IMR-90 (cell line): ENCODE measurements at regions not wholly inside any gene's neighbourhood (a gene's known extent, or its start where the extent isn't known, plus 50 kb on each side); places are given as distances from the start of the nearest gene placed in this dataset.

Experiments
- ATAC-seq: fragments of 200-7000 bp; cut with Tn5 transposase; 2 replicates; pipeline ENCODE4 v1.9.1; 2020; ENCODE audit warnings: low read depth, mild to moderate bottlenecking, moderate library complexity
- BruUV-seq: library from RNA; stranded (reverse); fragments of 400-500 nt; replicated peaks from 2 replicates; lab custom pipeline; 2021; lab: Mats Ljungman, UMichigan
- CTCF ChIA-PET: fragments of 300-600 bp; formaldehyde crosslinking; extraction: SDS; loops from one replicate; lab custom pipeline; 2021; ENCODE audit warnings: antibody characterized with exemption; lab: Yijun Ruan, JAX
- POLR2A ChIA-PET: fragments of 300-600 bp; sonication (Branson Sonifier 250); formaldehyde crosslinking; loops from one replicate; lab custom pipeline; 2022; ENCODE audit warnings: antibody characterized with exemption; ENCODE audit not compliant: unreplicated experiment; lab: Charles Lee
- DNase-seq: peaks from one replicate; pipeline ENCODE4 v3.0.0; 2013
- H2AFZ ChIP-seq: replicated peaks from 2 replicates; pipeline ENCODE3; 2013; ENCODE audit warnings: low read length, mild to moderate bottlenecking; ENCODE audit not compliant: poor library complexity
- H2AK5ac ChIP-seq: 2 replicates; pipeline ENCODE4 v1.6.1; 2013; ENCODE audit warnings: low read depth, low read length, inconsistent platforms
- H2AK9ac ChIP-seq: replicated peaks from 2 replicates; pipeline ENCODE3; 2013; ENCODE audit warnings: mild to moderate bottlenecking, low read depth, low read length, moderate library complexity; ENCODE audit not compliant: poor library complexity
- H2BK120ac ChIP-seq: 2 replicates; pipeline ENCODE4 v1.6.1; 2013; ENCODE audit warnings: low read depth, low read length, inconsistent platforms
- H2BK15ac ChIP-seq: 3 replicates; pipeline ENCODE4 v1.6.1; 2013; ENCODE audit warnings: low read depth, low read length, inconsistent platforms
- H2BK20ac ChIP-seq: 2 replicates; pipeline ENCODE4 v1.6.1; 2013; ENCODE audit warnings: low read depth, mild to moderate bottlenecking, inconsistent platforms, low read length, moderate library complexity
- H2BK5ac ChIP-seq: 2 replicates; pipeline ENCODE4 v1.6.1; 2013; ENCODE audit warnings: mild to moderate bottlenecking, low read depth, low read length, inconsistent platforms; ENCODE audit not compliant: poor library complexity, severe bottlenecking
- H3K14ac ChIP-seq: replicated peaks from 2 replicates; pipeline ENCODE4 v1.6.1; 2013; ENCODE audit warnings: low read depth, low read length, inconsistent platforms
- H3K18ac ChIP-seq: 2 replicates; pipeline ENCODE4 v1.6.1; 2013; ENCODE audit warnings: low read depth, low read length, control low read depth
- H3K23ac ChIP-seq: 2 replicates; pipeline ENCODE4 v1.6.1; 2013; ENCODE audit warnings: low read depth, low read length, inconsistent platforms
- H3K27ac ChIP-seq: 2 replicates; pipeline ENCODE4 v1.5.1; 2013; ENCODE audit warnings: mild to moderate bottlenecking, control low read depth, low read length; ENCODE audit not compliant: insufficient read depth
- H3K27me3 ChIP-seq: 2 replicates; pipeline ENCODE4 v1.6.1; 2013; ENCODE audit warnings: low read length; ENCODE audit not compliant: control insufficient read depth, insufficient read depth
- H3K36me3 ChIP-seq: 2 replicates; pipeline ENCODE4 v1.6.1; 2013; ENCODE audit warnings: low read length, mixed read lengths; ENCODE audit not compliant: control insufficient read depth, insufficient read depth
- H3K4ac ChIP-seq: 2 replicates; pipeline ENCODE4 v1.6.1; 2013; ENCODE audit warnings: low read depth, low read length, inconsistent platforms
- H3K4me1 ChIP-seq: 2 replicates; pipeline ENCODE4 v1.6.1; 2013; ENCODE audit warnings: low read length, mixed read lengths; ENCODE audit not compliant: control insufficient read depth, insufficient read depth
- H3K4me2 ChIP-seq: 2 replicates; pipeline ENCODE4 v1.6.1; 2013; ENCODE audit warnings: low read depth, mild to moderate bottlenecking, control low read depth, low read length, moderate library complexity
- H3K4me3 ChIP-seq: 2 replicates; pipeline ENCODE4 v1.5.1; 2013; ENCODE audit warnings: low read depth, mild to moderate bottlenecking, control low read depth, low read length, moderate library complexity; ENCODE audit not compliant: insufficient read depth
- H3K56ac ChIP-seq: 2 replicates; pipeline ENCODE4 v1.6.1; 2013; ENCODE audit warnings: low read length, inconsistent platforms; ENCODE audit not compliant: insufficient read depth; ENCODE audit errors: extremely low read depth
- H3K79me1 ChIP-seq, 2 experiments: 2 replicates each; pipeline ENCODE4 v1.6.1; 2013; ENCODE audit warnings: low read length in 2 of 2, inconsistent platforms in 1 of 2, low read depth in 1 of 2
- H3K9ac ChIP-seq: 2 replicates; pipeline ENCODE4 v1.6.1; 2013; ENCODE audit warnings: low read depth, low read length, control low read depth
- H3K9me1 ChIP-seq: 2 replicates; pipeline ENCODE4 v1.6.1; 2013; ENCODE audit warnings: low read length, inconsistent platforms; ENCODE audit not compliant: insufficient read depth
- H3K9me3 ChIP-seq: 2 replicates; pipeline ENCODE4 v1.6.1; 2013; ENCODE audit warnings: low read length; ENCODE audit not compliant: control insufficient read depth, insufficient read depth
- H4K20me1 ChIP-seq: 2 replicates; pipeline ENCODE4 v1.6.1; 2013; ENCODE audit warnings: low read length, inconsistent platforms; ENCODE audit not compliant: insufficient read depth
- H4K5ac ChIP-seq: 2 replicates; pipeline ENCODE4 v1.6.1; 2013; ENCODE audit warnings: mild to moderate bottlenecking, low read depth, low read length, control low read depth
- H4K8ac ChIP-seq, 2 experiments: 2 replicates each; pipeline ENCODE4 v1.6.1; 2013; ENCODE audit warnings: low read depth in 2 of 2, low read length in 2 of 2, control low read depth in 1 of 2, inconsistent platforms in 1 of 2
- H4K91ac ChIP-seq: 2 replicates; pipeline ENCODE4 v1.6.1; 2013; ENCODE audit warnings: low read depth, low read length, inconsistent platforms; ENCODE audit not compliant: insufficient read depth
- BHLHE40 ChIP-seq: fragments of 150-350 bp; IDR thresholded peaks from 2 replicates; pipeline ENCODE4 v1.6.1; 2016; ENCODE audit warnings: mild to moderate bottlenecking, low read depth, low read length
- CEBPB ChIP-seq: IDR thresholded peaks from 2 replicates; pipeline ENCODE4 v1.6.1; 2012; ENCODE audit warnings: low read depth, low read length, improper control_type of control experiment
- CHD1 ChIP-seq: IDR thresholded peaks from 2 replicates; pipeline ENCODE4 v1.6.1; 2012; ENCODE audit warnings: low read depth, low read length, improper control_type of control experiment
- FOS ChIP-seq: fragments of 150-350 bp; IDR thresholded peaks from 2 replicates; pipeline ENCODE4 v1.6.1; 2016; ENCODE audit warnings: low read depth, low read length
- MAFK ChIP-seq: IDR thresholded peaks from 2 replicates; pipeline ENCODE4 v1.6.1; 2012; ENCODE audit warnings: low read depth, low read length, improper control_type of control experiment
- MAZ ChIP-seq: IDR thresholded peaks from 2 replicates; pipeline ENCODE4 v1.6.1; 2012; ENCODE audit warnings: low read depth, mild to moderate bottlenecking, low read length, improper control_type of control experiment, moderate library complexity, borderline replicate concordance
- MXI1 ChIP-seq: IDR thresholded peaks from 2 replicates; pipeline ENCODE4 v1.6.1; 2012; ENCODE audit warnings: low read depth, mild to moderate bottlenecking, low read length, moderate library complexity, borderline replicate concordance
- NFE2L2 ChIP-seq: fragments of 150-350 bp; IDR thresholded peaks from 2 replicates; pipeline ENCODE4 v1.6.1; 2016; ENCODE audit warnings: low read depth, mild to moderate bottlenecking, low read length
- POLR2A ChIP-seq: IDR thresholded peaks from 2 replicates; pipeline ENCODE4 v1.6.1; 2012; ENCODE audit warnings: mild to moderate bottlenecking, low read depth, low read length
- RAD21 ChIP-seq: IDR thresholded peaks from 2 replicates; pipeline ENCODE4 v1.6.1; 2012; ENCODE audit warnings: low read length, improper control_type of control experiment
- RCOR1 ChIP-seq: IDR thresholded peaks from 2 replicates; pipeline ENCODE4 v1.6.1; 2012; ENCODE audit warnings: mild to moderate bottlenecking, low read length, improper control_type of control experiment; ENCODE audit not compliant: insufficient replicate concordance
- RFX5 ChIP-seq: IDR thresholded peaks from 2 replicates; pipeline ENCODE4 v1.8.0; 2012; ENCODE audit warnings: low read depth, mild to moderate bottlenecking, low read length, moderate library complexity
- SMC3 ChIP-seq: fragments of 150-350 bp; IDR thresholded peaks from 2 replicates; pipeline ENCODE4 v1.6.1; 2016; ENCODE audit warnings: low read depth, mild to moderate bottlenecking, antibody characterized with exemption, low read length, moderate library complexity
- WGBS, 2 experiments: methylation state at CpG; one replicate each; pipeline versions ENCODE4 v1.1.5 to v1.1.7; 2013; ENCODE audit warnings: missing lambda C conversion rate in 2 of 2; ENCODE audit not compliant: insufficient read length in 1 of 2; ENCODE audit errors: extremely low coverage in 2 of 2; 5-methylcytosine and 5-hydroxymethylcytosine counted together
- dilution Hi-C: fragments of 300-500 bp; cut with HindIII; formaldehyde crosslinking; loops from one replicate; pipeline ENCODE4 v1.14.3; 2018; ENCODE audit warnings: low sequenced_read_pairs; ENCODE audit not compliant: unreplicated experiment
- in situ Hi-C: fragments of 300-500 bp; cut with MboI; formaldehyde crosslinking; loops from 3 replicates; pipeline ENCODE4 v1.14.3; 2019; ENCODE audit warnings: low sequenced_read_pairs, inconsistent platforms, mixed read lengths
- intact Hi-C: fragments of 100-400 bp; cut with micrococcal nuclease; formaldehyde crosslinking; loops from 2 replicates; pipeline ENCODE4 v1.10.0; 2022
- TF ChIP-seq, protein P1 (sequence below): fragments of 150-350 bp; IDR thresholded peaks from 2 replicates; pipeline ENCODE4 v1.6.1; 2017; ENCODE audit warnings: mild to moderate bottlenecking, antibody characterized with exemption, low read length, low read depth
- TF ChIP-seq, protein P2 (sequence below): conservative IDR thresholded peaks from 2 replicates; pipeline ENCODE4 v1.5.1; 2012; ENCODE audit warnings: mild to moderate bottlenecking, low read depth, low read length, improper control_type of control experiment
- TF ChIP-seq, protein P3 (sequence below): fragments of 150-350 bp; IDR thresholded peaks from 2 replicates; pipeline ENCODE4 v1.6.1; 2016; ENCODE audit warnings: low read depth, mild to moderate bottlenecking, low read length, moderate library complexity, borderline replicate concordance

DNA sequence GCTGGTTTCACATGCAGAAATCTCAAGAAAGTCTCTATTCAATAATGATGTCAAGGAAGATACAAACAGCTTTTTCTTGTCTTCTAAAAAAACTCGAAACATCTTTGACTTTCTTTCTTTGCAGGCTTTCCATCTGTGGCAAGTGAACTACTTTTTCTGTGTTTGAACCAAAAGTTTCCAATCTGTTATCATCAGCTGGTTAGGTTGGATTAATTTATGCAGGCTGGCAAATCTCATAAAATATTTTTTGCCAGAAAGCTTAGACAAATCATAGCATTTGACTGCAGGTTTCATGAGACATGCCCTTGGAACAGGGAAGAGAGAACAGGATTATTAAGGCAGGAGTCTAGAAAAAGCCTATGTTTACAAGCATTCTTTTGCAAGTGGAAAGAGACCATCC lies 86.1 kb upstream of the ARHGAP42 start:
- Histone ChIP-seq H4K8ac (no peak overlapping the region), H3K27ac (no peak overlapping the region), H2BK20ac (no peak overlapping the region), H4K20me1 (no peaks in the 10 kb centered on the region), H3K9me1 (no peaks in the 10 kb centered on the region), H4K91ac (no peak overlapping the region), H3K23ac (no peak overlapping the region), H3K27me3 (no peaks in the 10 kb centered on the region; the same call in 1 of the 2 replicates), H3K4ac (no peak overlapping the region), H3K36me3 (no peaks in the 10 kb centered on the region), H2BK15ac (no peak overlapping the region), H2BK120ac (no peak overlapping the region), H3K4me3 (no peak overlapping the region), H3K14ac (no peak overlapping the region), H2AK9ac (no peak overlapping the region), H3K4me1 (peaks cover 1% of the 10 kb centered on the region; the same call in 1 of the 2 replicates), H3K9ac (no peak overlapping the region), H2AK5ac (no peak overlapping the region), H3K56ac (no peak overlapping the region), H4K5ac (no peak overlapping the region), H3K18ac (no peak overlapping the region), H2BK5ac (no peak overlapping the region), H2AFZ (no peak overlapping the region), H3K79me1 (no peaks in the 10 kb centered on the region), H3K9me3 (no peaks in the 10 kb centered on the region), H3K4me2 (no peak overlapping the region)
- ATAC-seq (no peak), DNase-seq (no peak)
- in situ Hi-C loops: no loop called here
- WGBS, 2 experiments: no CpG with 5 or more reads among the region's 1 CpG
- TF ChIP-seq RFX5 (no peak), MAZ (no peak), SMC3 (no peak), RAD21 (no peak), POLR2A (no peak), BHLHE40 (no peak), NFE2L2 (no peak), FOS (no peak), CHD1 (no peak), RCOR1 (no peak), MXI1 (no peak), MAFK (no peak), CEBPB (no peak)
- TF ChIP-seq, protein P1, sequence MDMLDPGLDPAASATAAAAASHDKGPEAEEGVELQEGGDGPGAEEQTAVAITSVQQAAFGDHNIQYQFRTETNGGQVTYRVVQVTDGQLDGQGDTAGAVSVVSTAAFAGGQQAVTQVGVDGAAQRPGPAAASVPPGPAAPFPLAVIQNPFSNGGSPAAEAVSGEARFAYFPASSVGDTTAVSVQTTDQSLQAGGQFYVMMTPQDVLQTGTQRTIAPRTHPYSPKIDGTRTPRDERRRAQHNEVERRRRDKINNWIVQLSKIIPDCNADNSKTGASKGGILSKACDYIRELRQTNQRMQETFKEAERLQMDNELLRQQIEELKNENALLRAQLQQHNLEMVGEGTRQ: no peak
- TF ChIP-seq, protein P2, sequence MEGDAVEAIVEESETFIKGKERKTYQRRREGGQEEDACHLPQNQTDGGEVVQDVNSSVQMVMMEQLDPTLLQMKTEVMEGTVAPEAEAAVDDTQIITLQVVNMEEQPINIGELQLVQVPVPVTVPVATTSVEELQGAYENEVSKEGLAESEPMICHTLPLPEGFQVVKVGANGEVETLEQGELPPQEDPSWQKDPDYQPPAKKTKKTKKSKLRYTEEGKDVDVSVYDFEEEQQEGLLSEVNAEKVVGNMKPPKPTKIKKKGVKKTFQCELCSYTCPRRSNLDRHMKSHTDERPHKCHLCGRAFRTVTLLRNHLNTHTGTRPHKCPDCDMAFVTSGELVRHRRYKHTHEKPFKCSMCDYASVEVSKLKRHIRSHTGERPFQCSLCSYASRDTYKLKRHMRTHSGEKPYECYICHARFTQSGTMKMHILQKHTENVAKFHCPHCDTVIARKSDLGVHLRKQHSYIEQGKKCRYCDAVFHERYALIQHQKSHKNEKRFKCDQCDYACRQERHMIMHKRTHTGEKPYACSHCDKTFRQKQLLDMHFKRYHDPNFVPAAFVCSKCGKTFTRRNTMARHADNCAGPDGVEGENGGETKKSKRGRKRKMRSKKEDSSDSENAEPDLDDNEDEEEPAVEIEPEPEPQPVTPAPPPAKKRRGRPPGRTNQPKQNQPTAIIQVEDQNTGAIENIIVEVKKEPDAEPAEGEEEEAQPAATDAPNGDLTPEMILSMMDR: no peak
- TF ChIP-seq, protein P3, sequence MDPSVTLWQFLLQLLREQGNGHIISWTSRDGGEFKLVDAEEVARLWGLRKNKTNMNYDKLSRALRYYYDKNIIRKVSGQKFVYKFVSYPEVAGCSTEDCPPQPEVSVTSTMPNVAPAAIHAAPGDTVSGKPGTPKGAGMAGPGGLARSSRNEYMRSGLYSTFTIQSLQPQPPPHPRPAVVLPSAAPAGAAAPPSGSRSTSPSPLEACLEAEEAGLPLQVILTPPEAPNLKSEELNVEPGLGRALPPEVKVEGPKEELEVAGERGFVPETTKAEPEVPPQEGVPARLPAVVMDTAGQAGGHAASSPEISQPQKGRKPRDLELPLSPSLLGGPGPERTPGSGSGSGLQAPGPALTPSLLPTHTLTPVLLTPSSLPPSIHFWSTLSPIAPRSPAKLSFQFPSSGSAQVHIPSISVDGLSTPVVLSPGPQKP: no peak
- no TSS peak for BruUV-seq
- dilution Hi-C loops: no loop called here
- ChIA-PET CTCF (interaction anchor here (0.6 kb wide), 1 partner anchor 40 kb away, joined by 3 read pairs; no protein-coding TSS in a partner anchor), POLR2A (no interaction called here)
- intact Hi-C loops: no loop called here
